MM.1S (cell line): ENCODE measurements at regions not wholly inside any gene's neighbourhood (a gene's known extent, or its start where the extent isn't known, plus 50 kb on each side); places are given as distances from the start of the nearest gene placed in this dataset.

ENCODE experiments used
- CTCF ChIP-seq: fragments of 300-600 bp; sonication (generic); IDR thresholded peaks from 2 replicates; pipeline ENCODE4 v1.5.1; 2016; ENCODE audit warnings: antibody characterized with exemption, low read length, mixed read lengths
- EZH2 ChIP-seq: fragments of 300-600 bp; sonication (generic); optimal IDR thresholded peaks from 2 replicates; pipeline ENCODE3; 2017; ENCODE audit warnings: low read depth, mild to moderate bottlenecking, antibody characterized with exemption, low read length, mixed read lengths
- EZH2phosphoT487 ChIP-seq: fragments of 300-600 bp; sonication (generic); IDR thresholded peaks from 2 replicates; pipeline ENCODE4 v1.6.1; 2018; ENCODE audit warnings: antibody characterized with exemption, low read length

DNA sequence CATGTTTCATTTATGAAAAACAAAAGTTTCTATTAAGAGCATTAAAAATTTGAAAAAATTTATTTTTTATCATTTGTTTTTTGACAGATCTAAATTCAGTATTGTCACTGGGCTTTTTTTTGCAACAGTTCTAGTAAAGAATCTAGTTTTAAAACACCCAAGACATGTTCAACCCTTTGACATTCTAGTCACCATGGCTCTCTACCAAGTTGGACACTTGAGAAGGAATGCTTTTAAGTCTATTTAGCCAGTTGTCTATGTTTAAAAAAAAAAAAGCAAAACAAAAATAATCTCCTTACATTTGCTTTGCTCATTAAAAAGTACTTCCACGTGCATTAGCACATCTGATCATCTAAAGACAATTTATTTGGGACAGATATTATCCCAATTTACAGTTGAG is 417.5 kb downstream of the RSL24D1 start:
- TF ChIP-seq CTCF: no peak
- no peak for TF ChIP-seq EZH2phosphoT487
- no peak for TF ChIP-seq EZH2
